Subcutaneous abdominal adipose tissue (tissue), 5 donors: ENCODE measurements at regions not wholly inside any gene's neighbourhood (a gene's known extent, or its start where the extent isn't known, plus 50 kb on each side); places are given as distances from the start of the nearest gene placed in this dataset.

Experiments
- H3K27ac ChIP-seq: one replicate; pipeline ENCODE4 v1.7.0; 2013; ENCODE audit warnings: low read depth, mild to moderate bottlenecking, inconsistent platforms, low read length, moderate library complexity
- H3K27me3 ChIP-seq, 5 donors: one replicate each; pipeline ENCODE4 v1.7.0; 2013; ENCODE audit warnings: low read length in 5 of 5, inconsistent platforms in 1 of 5; ENCODE audit not compliant: control insufficient read depth in 5 of 5, insufficient read depth in 4 of 5
- H3K36me3 ChIP-seq, 5 donors: one replicate each; pipeline ENCODE4 v1.7.0; 2013; ENCODE audit warnings: low read length in 5 of 5; ENCODE audit not compliant: control insufficient read depth in 5 of 5, insufficient read depth in 5 of 5
- H3K4me1 ChIP-seq, 5 donors: one replicate each; pipeline ENCODE4 v1.7.0; 2013; ENCODE audit warnings: low read length in 5 of 5, mild to moderate bottlenecking in 3 of 5, moderate library complexity in 1 of 5; ENCODE audit not compliant: control insufficient read depth in 5 of 5, insufficient read depth in 5 of 5
- H3K4me3 ChIP-seq, 5 donors: one replicate each; pipeline ENCODE4 v1.7.0; 2013; ENCODE audit warnings: low read length in 5 of 5, low read depth in 1 of 5
- H3K9ac ChIP-seq, 5 donors: one replicate each; pipeline ENCODE4 v1.7.0; 2013; ENCODE audit warnings: low read length in 5 of 5, mild to moderate bottlenecking in 4 of 5, moderate library complexity in 3 of 5
- H3K9me3 ChIP-seq, 5 donors: one replicate each; pipeline ENCODE4 v1.7.0; 2013; ENCODE audit warnings: low read length in 5 of 5; ENCODE audit not compliant: control insufficient read depth in 5 of 5
- donor health status: healthy.
- donor health status: healthy.
- donor health status: healthy.
- donor health status: healthy.
- donor health status: healthy.

GRCh38 chr18:71832946-71833617 is 711.1 kb downstream of the CBLN2 start:
- Histone ChIP-seq H3K36me3 (no peaks in the 10 kb centered on the region), H3K27ac (no peak overlapping the region), H3K9ac (no peak overlapping the region), H3K27me3 (no peaks in the 10 kb centered on the region), H3K4me1 (no peaks in the 10 kb centered on the region), H3K9me3 (no peaks in the 10 kb centered on the region), H3K4me3 (no peak overlapping the region)

DNA sequence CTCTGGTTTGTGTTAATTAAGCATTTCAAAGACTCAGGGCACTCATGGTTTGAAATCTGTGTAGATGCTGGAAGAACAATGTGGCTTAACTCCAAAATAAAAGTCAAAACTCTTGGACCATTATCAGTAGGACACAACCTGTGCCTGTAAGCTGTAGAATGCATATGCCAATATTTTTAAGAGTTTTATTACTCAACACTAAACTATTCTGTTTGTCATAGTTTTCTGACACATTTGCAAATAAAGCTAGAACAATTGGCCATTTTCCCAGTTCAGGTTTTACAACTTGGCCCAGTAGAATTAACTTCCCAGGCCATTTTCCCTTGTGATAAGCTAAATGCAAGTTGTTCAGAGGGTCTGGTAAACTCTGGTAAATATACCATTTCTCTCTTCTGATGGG is 713.1 kb downstream of the CBLN2 start:
- Histone ChIP-seq H3K27me3 (no peaks in the 10 kb centered on the region), H3K27ac (no peak overlapping the region), H3K4me1 (no peaks in the 10 kb centered on the region), H3K9me3 (no peaks in the 10 kb centered on the region), H3K4me3 (no peak overlapping the region), H3K9ac (no peak overlapping the region), H3K36me3 (no peaks in the 10 kb centered on the region)

DNA sequence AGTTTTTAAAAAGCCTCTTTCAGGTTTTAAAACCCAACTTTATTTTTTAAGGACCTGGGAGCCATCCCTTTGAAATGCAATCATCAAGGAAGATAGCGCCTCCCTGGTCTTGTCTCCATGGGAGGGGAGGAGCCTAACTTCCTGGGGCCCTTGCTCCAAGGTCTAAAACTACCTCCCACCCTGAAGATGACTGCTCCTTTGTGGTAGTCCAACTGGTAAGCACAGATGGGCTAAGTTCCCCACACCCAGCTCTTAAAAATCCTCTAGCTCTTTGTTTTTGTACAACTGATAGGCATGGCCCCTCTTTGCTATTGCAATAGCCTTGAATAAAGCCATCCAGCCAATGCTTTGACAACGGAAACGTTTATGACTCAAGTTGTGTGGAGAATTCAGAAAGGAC is 716.8 kb downstream of the CBLN2 start:
- Histone ChIP-seq H3K27me3 (no peaks in the 10 kb centered on the region), H3K4me3 (no peak overlapping the region), H3K36me3 (no peaks in the 10 kb centered on the region), H3K27ac (no peak overlapping the region), H3K9me3 (no peaks in the 10 kb centered on the region), H3K4me1 (no peaks in the 10 kb centered on the region), H3K9ac (no peak overlapping the region)

- no peaks in the 10 kb centered on the region for H3K9me3 ChIP-seq
- H3K27me3 ChIP-seq = no peaks in the 10 kb centered on the region
- no peak overlapping the region for H3K4me3 ChIP-seq
- no peaks in the 10 kb centered on the region for H3K4me1 ChIP-seq
- H3K27ac ChIP-seq = no peak overlapping the region
- H3K36me3 ChIP-seq = no peaks in the 10 kb centered on the region
- no peak overlapping the region for H3K9ac ChIP-seq
Measured at GRCh38 chr18:71815305-71815704, 728.8 kb downstream of the CBLN2 start.

- H3K4me3 ChIP-seq = no peak overlapping the region
- no peak overlapping the region for H3K9ac ChIP-seq
- H3K27ac ChIP-seq = no peak overlapping the region
- H3K36me3 ChIP-seq = no peaks in the 10 kb centered on the region
- H3K4me1 ChIP-seq = no peaks in the 10 kb centered on the region
- no peaks in the 10 kb centered on the region for H3K27me3 ChIP-seq
- peaks cover 0 to 3% (median 0%) of the 10 kb centered on the region in 5 donors for H3K9me3 ChIP-seq
Measured at GRCh38 chr18:71809711-71810110, 734.4 kb downstream of the CBLN2 start.

- Histone ChIP-seq H3K27ac (no peak overlapping the region), H3K4me1 (no peaks in the 10 kb centered on the region), H3K9ac (no peak overlapping the region), H3K9me3 (peaks cover 0 to 3% (median 0%) of the 10 kb centered on the region in 5 donors), H3K4me3 (no peak overlapping the region), H3K27me3 (no peaks in the 10 kb centered on the region), H3K36me3 (no peaks in the 10 kb centered on the region)
Measured at GRCh38 chr18:71808616-71809015, 735.5 kb downstream of the CBLN2 start.

- H3K4me1 ChIP-seq = no peaks in the 10 kb centered on the region
Measured at GRCh38 chr18:71807586-71807985, 736.6 kb downstream of the CBLN2 start.

DNA sequence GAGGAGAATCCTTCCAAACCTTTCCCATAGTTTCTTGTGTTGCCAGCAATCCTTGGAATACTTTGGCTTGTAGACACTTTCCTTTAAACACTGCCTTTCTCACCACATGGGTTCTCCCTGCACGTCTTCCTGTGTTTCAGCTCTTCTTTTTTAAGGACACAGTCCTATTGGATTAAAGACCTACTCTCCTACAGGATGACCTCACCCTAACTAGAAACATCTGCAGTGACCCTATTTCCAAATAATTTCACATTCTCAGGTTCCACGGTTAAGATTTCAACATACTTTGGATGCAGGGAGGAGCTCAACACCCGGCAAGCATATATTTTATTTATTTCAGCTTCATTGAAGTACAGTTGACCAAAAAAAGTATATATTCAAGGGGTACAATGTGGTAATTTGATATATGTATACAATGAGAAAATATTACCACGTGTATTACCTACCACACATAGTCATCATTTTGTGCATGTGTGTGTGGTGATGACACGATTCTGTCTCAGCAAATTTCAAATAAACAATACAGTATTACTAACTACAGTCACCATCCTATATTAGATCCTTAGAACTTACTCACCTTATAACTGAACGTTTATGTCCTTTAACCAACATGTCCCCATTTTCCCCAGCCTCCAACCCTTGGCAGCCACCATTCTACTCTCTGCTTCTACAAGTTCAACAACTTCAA is 745.0 kb downstream of the CBLN2 start:
- Histone ChIP-seq H3K9ac (no peak overlapping the region), H3K36me3 (no peaks in the 10 kb centered on the region), H3K4me1 (no peaks in the 10 kb centered on the region), H3K9me3 (peaks cover 0 to 2% (median 0%) of the 10 kb centered on the region in 5 donors), H3K27me3 (no peaks in the 10 kb centered on the region), H3K27ac (no peak overlapping the region), H3K4me3 (no peak overlapping the region)

More at GRCh38 chr18:71807586-71807985, 736.6 kb downstream of the CBLN2 start:
- Histone ChIP-seq H3K27ac (no peak overlapping the region), H3K36me3 (no peaks in the 10 kb centered on the region), H3K9ac (no peak overlapping the region), H3K27me3 (no peaks in the 10 kb centered on the region), H3K4me3 (no peak overlapping the region), H3K9me3 (peaks cover 0 to 3% (median 0%) of the 10 kb centered on the region in 5 donors)

DNA sequence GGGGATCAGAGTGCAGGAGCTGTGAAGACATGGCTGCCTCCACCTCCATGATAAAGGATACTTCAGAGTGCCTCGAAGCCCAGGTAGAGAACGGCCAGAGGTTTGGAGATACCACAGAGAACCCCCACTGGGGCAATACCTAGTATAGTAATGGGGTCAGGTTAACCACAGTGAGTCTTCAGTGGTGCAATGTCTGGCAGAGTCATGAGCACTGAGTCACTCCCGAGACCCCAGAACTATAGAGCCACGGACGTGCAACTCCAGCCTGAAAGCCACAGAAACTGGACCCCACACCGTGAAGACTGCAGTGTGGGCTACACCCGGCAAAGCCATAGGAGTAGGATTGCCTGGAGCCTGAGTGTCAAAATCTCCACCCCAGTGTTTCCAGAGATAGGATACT is 746.6 kb downstream of the CBLN2 start:
- no peaks in the 10 kb centered on the region for H3K27me3 ChIP-seq
- H3K4me3 ChIP-seq = no peak overlapping the region
- H3K9me3 ChIP-seq = no peaks in the 10 kb centered on the region
- no peaks in the 10 kb centered on the region for H3K4me1 ChIP-seq
- H3K36me3 ChIP-seq = no peaks in the 10 kb centered on the region
- no peak overlapping the region for H3K9ac ChIP-seq
- no peak overlapping the region for H3K27ac ChIP-seq

DNA sequence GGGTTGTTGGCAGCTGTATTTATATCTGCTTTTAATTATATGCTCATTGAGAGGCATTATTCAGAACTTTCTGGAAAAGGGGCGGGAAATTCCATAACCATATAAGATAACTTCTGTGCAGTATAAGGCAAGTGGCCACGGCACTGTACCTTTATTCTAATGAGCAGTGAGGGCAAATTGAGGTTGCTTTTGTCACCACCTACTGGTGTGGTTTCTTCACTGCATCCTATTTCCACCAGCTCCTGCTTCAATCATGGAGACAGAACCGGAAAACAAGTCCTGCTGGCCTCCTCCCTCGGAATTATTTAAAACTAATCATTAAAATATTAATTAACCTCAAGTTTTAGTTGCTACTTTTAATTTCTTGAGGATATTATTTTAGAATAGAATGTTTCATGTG is 759.4 kb downstream of the CBLN2 start:
- no peaks in the 10 kb centered on the region for H3K9me3 ChIP-seq
- H3K9ac ChIP-seq = no peak overlapping the region
- no peaks in the 10 kb centered on the region for H3K36me3 ChIP-seq
- H3K4me1 ChIP-seq = no peaks in the 10 kb centered on the region
- no peak overlapping the region for H3K27ac ChIP-seq
- no peak overlapping the region for H3K4me3 ChIP-seq
- no peaks in the 10 kb centered on the region for H3K27me3 ChIP-seq
